SU-DHL-6 (cell line): ENCODE measurements at regions not wholly inside any gene's neighbourhood (a gene's known extent, or its start where the extent isn't known, plus 50 kb on each side); places are given as distances from the start of the nearest gene placed in this dataset.

Source experiments
- H2AFZ ChIP-seq: fragments of 200-600 bp; sonication (generic); 2 replicates; pipeline ENCODE4 v1.6.1; 2014; ENCODE audit warnings: low read depth, mild to moderate bottlenecking, moderate library complexity, mixed read lengths, antibody characterized with exemption, low read length; ENCODE audit not compliant: severe bottlenecking
- H3F3A ChIP-seq: fragments of 200-600 bp; shearing (Covaris generic); 2 replicates; pipeline ENCODE4 v1.6.0; 2016; ENCODE audit warnings: antibody characterized with exemption, mild to moderate bottlenecking; ENCODE audit not compliant: insufficient read depth
- H3K27ac ChIP-seq: fragments of 200-600 bp; sonication (generic); 2 replicates; pipeline ENCODE4 v1.5.1; 2016; ENCODE audit warnings: low read depth, mild to moderate bottlenecking, low read length, moderate library complexity, mixed read lengths
- H3K27me3 ChIP-seq: fragments of 200-600 bp; sonication (generic), shearing (Covaris generic); 2 replicates; pipeline ENCODE4 v1.6.0; 2014; ENCODE audit warnings: mild to moderate bottlenecking, low read length
- H3K36me3 ChIP-seq: fragments of 200-600 bp; sonication (generic); 2 replicates; pipeline ENCODE4 v1.6.1; 2014; ENCODE audit warnings: mild to moderate bottlenecking, low read length, mixed read lengths
- H3K4me2 ChIP-seq: fragments of 300-600, 200-600 bp; shearing (Covaris generic), sonication (generic); 2 replicates; pipeline ENCODE4 v1.6.0; 2014; ENCODE audit warnings: low read length, low read depth, mild to moderate bottlenecking; ENCODE audit not compliant: poor library complexity, severe bottlenecking
- H3K4me3 ChIP-seq: fragments of 200-600 bp; sonication (generic); 2 replicates; pipeline ENCODE4 v1.5.1; 2014; ENCODE audit warnings: antibody characterized with exemption, low read length, mild to moderate bottlenecking, mixed read lengths; ENCODE audit not compliant: insufficient read depth, poor library complexity, severe bottlenecking
- H3K79me2 ChIP-seq: fragments of 200-600 bp; sonication (generic); 2 replicates; pipeline ENCODE4 v1.6.1; 2014; ENCODE audit warnings: mild to moderate bottlenecking, low read length, moderate library complexity; ENCODE audit not compliant: insufficient read depth
- H3K9ac ChIP-seq: fragments of 200-600 bp; sonication (generic); 2 replicates; pipeline ENCODE4 v1.7.0; 2014; ENCODE audit warnings: mild to moderate bottlenecking, low read length
- H3K9me2 ChIP-seq: fragments of 200-600 bp; sonication (generic); replicated peaks from 2 replicates; pipeline ENCODE4 v1.6.1; 2014; ENCODE audit warnings: low read length; ENCODE audit not compliant: insufficient read depth
- H3K9me3 ChIP-seq: fragments of 200-600 bp; sonication (generic); 2 replicates; pipeline ENCODE4 v1.6.1; 2014; ENCODE audit warnings: low read length, mixed read lengths; ENCODE audit not compliant: insufficient read depth
- H4K20me1 ChIP-seq: fragments of 200-600 bp; sonication (generic); 2 replicates; pipeline ENCODE4 v1.6.1; 2014; ENCODE audit warnings: low read depth, mild to moderate bottlenecking, antibody characterized with exemption, low read length, moderate library complexity, mixed read lengths
- EZH2phosphoT487 ChIP-seq: fragments of 200-600 bp; sonication (generic), shearing (Covaris generic); conservative IDR thresholded peaks from 2 replicates; pipeline ENCODE4 v1.6.1; 2018; ENCODE audit warnings: mild to moderate bottlenecking, antibody characterized with exemption, low read length, moderate library complexity, mixed read lengths
- TF ChIP-seq, protein P1 (sequence below): fragments of 200-600 bp; sonication (generic); IDR thresholded peaks from one replicate; pipeline ENCODE4 v1.5.1; 2017; ENCODE audit warnings: antibody characterized with exemption, mild to moderate bottlenecking, low read length, moderate library complexity; ENCODE audit not compliant: insufficient read depth, poor library complexity, severe bottlenecking

DNA sequence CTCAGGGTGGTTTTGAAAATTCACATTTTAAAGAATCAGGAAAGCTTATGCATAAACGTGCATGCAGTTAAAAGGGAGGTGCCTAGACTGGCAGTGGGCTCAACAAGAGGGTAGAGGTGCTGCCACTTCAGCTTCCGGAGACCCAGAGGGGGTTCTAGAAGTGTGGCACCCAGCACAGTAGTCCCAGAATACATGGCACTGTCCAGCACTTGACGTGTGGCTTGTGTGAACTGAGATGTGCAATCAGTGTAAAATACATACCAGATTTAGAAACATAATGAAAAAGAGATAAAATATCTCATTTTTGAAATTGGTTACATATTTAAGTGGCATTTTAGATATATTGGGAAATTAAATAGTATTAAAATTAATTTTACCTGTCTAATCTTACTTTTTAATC, 89.3 kb downstream of the RIN2 start:
- no peaks in the 10 kb centered on the region for H3K79me2 ChIP-seq

GRCh38 chr20:19849341-19850197, 91.5 kb downstream of the RIN2 start:
- H3K9me3 ChIP-seq: no peaks in the 10 kb centered on the region
- H3K9ac ChIP-seq: no peak overlapping the region
- H4K20me1 ChIP-seq: no peaks in the 10 kb centered on the region
- no peaks in the 10 kb centered on the region for H3K79me2 ChIP-seq
- no peaks in the 10 kb centered on the region for H3K36me3 ChIP-seq
- H3K4me2 ChIP-seq: no peak overlapping the region
- TF ChIP-seq EZH2phosphoT487: no peak
- TF ChIP-seq, protein P1, sequence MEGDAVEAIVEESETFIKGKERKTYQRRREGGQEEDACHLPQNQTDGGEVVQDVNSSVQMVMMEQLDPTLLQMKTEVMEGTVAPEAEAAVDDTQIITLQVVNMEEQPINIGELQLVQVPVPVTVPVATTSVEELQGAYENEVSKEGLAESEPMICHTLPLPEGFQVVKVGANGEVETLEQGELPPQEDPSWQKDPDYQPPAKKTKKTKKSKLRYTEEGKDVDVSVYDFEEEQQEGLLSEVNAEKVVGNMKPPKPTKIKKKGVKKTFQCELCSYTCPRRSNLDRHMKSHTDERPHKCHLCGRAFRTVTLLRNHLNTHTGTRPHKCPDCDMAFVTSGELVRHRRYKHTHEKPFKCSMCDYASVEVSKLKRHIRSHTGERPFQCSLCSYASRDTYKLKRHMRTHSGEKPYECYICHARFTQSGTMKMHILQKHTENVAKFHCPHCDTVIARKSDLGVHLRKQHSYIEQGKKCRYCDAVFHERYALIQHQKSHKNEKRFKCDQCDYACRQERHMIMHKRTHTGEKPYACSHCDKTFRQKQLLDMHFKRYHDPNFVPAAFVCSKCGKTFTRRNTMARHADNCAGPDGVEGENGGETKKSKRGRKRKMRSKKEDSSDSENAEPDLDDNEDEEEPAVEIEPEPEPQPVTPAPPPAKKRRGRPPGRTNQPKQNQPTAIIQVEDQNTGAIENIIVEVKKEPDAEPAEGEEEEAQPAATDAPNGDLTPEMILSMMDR: no peak
- no peaks in the 10 kb centered on the region for H3F3A ChIP-seq
- H2AFZ ChIP-seq: no peak overlapping the region
- H3K4me3 ChIP-seq: no peak overlapping the region
- no peak overlapping the region for H3K27ac ChIP-seq
- no peaks in the 10 kb centered on the region for H3K27me3 ChIP-seq
- no peaks in the 10 kb centered on the region for H3K9me2 ChIP-seq

More for the DNA sequence above, 89.3 kb downstream of the RIN2 start:
- no peaks in the 10 kb centered on the region for H3K9me3 ChIP-seq
- no peak overlapping the region for H3K4me2 ChIP-seq
- H3K36me3 ChIP-seq: no peaks in the 10 kb centered on the region
- H2AFZ ChIP-seq: no peak overlapping the region
- no peaks in the 10 kb centered on the region for H3F3A ChIP-seq
- H3K4me3 ChIP-seq: no peak overlapping the region
- H3K9ac ChIP-seq: no peak overlapping the region
- H3K9me2 ChIP-seq: no peaks in the 10 kb centered on the region
- no peak overlapping the region for H3K27ac ChIP-seq
- H4K20me1 ChIP-seq: no peaks in the 10 kb centered on the region
- no peak for TF ChIP-seq EZH2phosphoT487
- TF ChIP-seq, protein P1: no peak
- H3K27me3 ChIP-seq: no peaks in the 10 kb centered on the region

GRCh38 chr20:19850198-19850533, 92.1 kb downstream of the RIN2 start:
- H2AFZ ChIP-seq: no peak overlapping the region
- no peaks in the 10 kb centered on the region for H3K79me2 ChIP-seq
- no peaks in the 10 kb centered on the region for H3K36me3 ChIP-seq
- H3K4me3 ChIP-seq: no peak overlapping the region
- H3K9me2 ChIP-seq: no peaks in the 10 kb centered on the region
- no peaks in the 10 kb centered on the region for H4K20me1 ChIP-seq
- no peak overlapping the region for H3K27ac ChIP-seq
- no peaks in the 10 kb centered on the region for H3K9me3 ChIP-seq
- H3K4me2 ChIP-seq: no peak overlapping the region
- no peak overlapping the region for H3K9ac ChIP-seq
- H3F3A ChIP-seq: no peaks in the 10 kb centered on the region
- TF ChIP-seq EZH2phosphoT487: no peak
- TF ChIP-seq, protein P1: no peak
- H3K27me3 ChIP-seq: no peaks in the 10 kb centered on the region
